NT2/D1 (cell line): ENCODE measurements at regions not wholly inside any gene's neighbourhood (a gene's known extent, or its start where the extent isn't known, plus 50 kb on each side); places are given as distances from the start of the nearest gene placed in this dataset.

Experiments used
- YY1 ChIP-seq: IDR thresholded peaks from 2 replicates; pipeline ENCODE4 v1.6.1; 2011; ENCODE audit not compliant: insufficient read length, insufficient read depth
- ZNF274 ChIP-seq: IDR thresholded peaks from 2 replicates; pipeline ENCODE4 v1.6.1; 2011; ENCODE audit warnings: mild to moderate bottlenecking, low read depth, low read length

DNA sequence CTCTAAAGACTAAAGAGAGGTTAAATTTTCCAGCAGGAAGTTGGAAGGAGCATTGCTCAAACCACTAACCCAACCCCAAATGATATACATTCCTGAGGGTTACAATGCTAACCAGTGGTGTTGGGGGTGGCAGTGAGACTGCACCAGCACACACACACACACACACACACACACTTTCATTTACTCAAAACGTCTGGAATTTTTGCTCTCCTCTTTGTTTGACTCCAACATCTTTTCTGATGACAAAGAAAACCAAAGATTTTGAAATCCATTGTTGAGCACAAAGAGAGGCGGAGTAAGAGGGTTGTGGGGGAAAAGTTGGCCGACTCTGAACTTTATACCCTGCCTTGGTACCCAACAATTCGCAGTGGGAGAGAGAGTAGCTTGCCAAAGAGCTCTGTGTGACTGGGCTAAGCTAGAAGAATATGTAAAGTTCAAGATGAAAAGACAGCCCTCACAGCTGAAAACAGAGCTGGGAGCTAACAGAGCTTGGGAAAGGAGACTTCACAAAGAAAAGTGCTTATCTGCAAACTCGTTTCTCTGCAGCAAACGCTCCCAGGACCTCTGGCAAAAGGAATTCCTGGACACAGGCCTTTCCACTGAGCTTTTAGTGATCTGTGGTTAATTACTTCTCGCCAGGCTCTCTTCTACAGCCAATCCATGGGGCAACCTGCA lies 426.0 kb upstream of the CDH11 start:
- TF ChIP-seq YY1, result no peak
- no peak for TF ChIP-seq ZNF274
